IMR-90 (cell line): ENCODE measurements at regions not wholly inside any gene's neighbourhood (a gene's known extent, or its start where the extent isn't known, plus 50 kb on each side); places are given as distances from the start of the nearest gene placed in this dataset.

Source experiments
- RFX5 ChIP-seq: IDR thresholded peaks from 2 replicates; pipeline ENCODE4 v1.8.0; 2012; ENCODE audit warnings: low read depth, mild to moderate bottlenecking, low read length, moderate library complexity
- TF ChIP-seq, protein P1 (sequence below): conservative IDR thresholded peaks from 2 replicates; pipeline ENCODE4 v1.5.1; 2012; ENCODE audit warnings: mild to moderate bottlenecking, low read depth, low read length, improper control_type of control experiment

DNA sequence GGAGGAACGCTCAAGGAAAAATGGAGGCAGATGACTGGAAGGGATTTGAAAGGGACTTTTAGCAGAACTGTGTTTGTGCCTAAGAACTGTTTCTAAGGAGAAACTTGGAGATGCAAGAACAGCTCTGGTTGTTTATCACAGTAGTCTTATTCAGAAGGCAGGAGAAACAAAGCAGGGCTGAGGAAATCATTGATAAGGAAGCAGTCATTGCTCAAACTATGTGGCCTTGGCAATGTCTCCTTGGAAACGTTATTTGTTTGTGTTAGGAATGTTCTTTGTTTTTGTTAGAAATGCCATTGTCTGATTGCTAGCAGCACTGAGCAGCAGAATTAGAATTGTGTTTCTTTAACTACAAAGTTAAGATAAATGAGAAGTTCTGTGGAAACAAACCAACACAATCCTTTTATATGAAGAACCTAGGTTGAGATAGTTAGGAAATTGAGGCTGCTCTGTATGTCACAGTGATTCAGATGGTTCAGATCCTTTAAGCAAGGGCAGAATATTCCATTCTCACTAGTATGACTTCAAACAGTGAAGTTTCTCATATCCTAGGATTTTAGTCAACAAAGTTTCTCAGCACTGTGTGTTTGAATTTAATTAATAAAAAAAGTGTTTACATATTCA is 1191.3 kb upstream of the IGFBP7 start:
- TF ChIP-seq, protein P1, sequence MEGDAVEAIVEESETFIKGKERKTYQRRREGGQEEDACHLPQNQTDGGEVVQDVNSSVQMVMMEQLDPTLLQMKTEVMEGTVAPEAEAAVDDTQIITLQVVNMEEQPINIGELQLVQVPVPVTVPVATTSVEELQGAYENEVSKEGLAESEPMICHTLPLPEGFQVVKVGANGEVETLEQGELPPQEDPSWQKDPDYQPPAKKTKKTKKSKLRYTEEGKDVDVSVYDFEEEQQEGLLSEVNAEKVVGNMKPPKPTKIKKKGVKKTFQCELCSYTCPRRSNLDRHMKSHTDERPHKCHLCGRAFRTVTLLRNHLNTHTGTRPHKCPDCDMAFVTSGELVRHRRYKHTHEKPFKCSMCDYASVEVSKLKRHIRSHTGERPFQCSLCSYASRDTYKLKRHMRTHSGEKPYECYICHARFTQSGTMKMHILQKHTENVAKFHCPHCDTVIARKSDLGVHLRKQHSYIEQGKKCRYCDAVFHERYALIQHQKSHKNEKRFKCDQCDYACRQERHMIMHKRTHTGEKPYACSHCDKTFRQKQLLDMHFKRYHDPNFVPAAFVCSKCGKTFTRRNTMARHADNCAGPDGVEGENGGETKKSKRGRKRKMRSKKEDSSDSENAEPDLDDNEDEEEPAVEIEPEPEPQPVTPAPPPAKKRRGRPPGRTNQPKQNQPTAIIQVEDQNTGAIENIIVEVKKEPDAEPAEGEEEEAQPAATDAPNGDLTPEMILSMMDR: no peak
- TF ChIP-seq RFX5: no peak
